Gastrocnemius medialis (tissue), 4 donors: ENCODE measurements at regions not wholly inside any gene's neighbourhood (a gene's known extent, or its start where the extent isn't known, plus 50 kb on each side); places are given as distances from the start of the nearest gene placed in this dataset.

ENCODE experiments used
- POLR2A ChIP-seq, 2 donors: fragments of 450-650 bp; IDR thresholded peaks; one replicate each; pipeline ENCODE4 v1.6.1; 2017; ENCODE audit warnings: antibody characterized with exemption in 2 of 2, mild to moderate bottlenecking in 2 of 2, moderate library complexity in 2 of 2
- TF ChIP-seq, protein P1 (sequence below), 5 experiments: fragments of 450-650 bp in 3 of 5; fragments of 200-600 bp in 2 of 5; sonication (generic) in 2 of 5; IDR thresholded peaks in 4 of 5; conservative IDR thresholded peaks in 1 of 5; 1 replicate in 4 of 5; 2 replicates in 1 of 5; pipeline ENCODE4 v1.5.1; 2016 to 2019; ENCODE audit warnings: antibody characterized with exemption in 5 of 5, mild to moderate bottlenecking in 3 of 5, moderate library complexity in 3 of 5

DNA sequence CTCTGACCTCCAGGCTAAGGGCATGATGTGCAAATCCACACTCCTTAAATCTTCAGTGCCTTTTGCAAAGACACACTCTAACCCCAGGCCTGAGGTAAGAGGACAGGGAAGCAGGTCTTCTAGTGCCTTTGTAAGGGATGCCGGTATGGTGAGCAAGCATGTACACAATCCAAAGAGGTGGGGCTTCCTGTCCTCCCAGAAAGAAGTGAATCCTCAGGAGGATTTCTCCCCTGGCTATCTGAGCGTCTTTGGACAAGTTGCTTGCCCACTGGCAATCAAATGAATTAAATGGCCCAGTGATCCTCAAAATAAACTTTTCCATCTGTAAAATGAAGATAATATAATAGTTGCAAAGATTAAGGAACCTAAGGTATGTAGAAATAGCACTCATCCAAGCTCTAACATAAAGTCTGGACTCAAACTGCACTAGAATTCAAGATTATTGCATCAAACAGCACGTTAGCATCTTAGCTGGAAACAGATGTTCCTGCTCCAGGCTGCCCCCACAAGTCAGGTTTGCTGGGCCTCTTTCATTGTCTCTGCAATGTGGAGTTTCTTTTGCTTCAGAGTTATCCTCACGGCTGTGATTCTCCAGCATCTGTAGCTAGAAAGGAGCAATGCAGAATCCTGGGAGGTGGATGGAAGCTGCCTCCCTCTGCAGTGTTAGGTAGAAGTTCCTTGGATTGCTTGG lies 249.6 kb downstream of the TSHZ3 start:
- TF ChIP-seq, protein P1, sequence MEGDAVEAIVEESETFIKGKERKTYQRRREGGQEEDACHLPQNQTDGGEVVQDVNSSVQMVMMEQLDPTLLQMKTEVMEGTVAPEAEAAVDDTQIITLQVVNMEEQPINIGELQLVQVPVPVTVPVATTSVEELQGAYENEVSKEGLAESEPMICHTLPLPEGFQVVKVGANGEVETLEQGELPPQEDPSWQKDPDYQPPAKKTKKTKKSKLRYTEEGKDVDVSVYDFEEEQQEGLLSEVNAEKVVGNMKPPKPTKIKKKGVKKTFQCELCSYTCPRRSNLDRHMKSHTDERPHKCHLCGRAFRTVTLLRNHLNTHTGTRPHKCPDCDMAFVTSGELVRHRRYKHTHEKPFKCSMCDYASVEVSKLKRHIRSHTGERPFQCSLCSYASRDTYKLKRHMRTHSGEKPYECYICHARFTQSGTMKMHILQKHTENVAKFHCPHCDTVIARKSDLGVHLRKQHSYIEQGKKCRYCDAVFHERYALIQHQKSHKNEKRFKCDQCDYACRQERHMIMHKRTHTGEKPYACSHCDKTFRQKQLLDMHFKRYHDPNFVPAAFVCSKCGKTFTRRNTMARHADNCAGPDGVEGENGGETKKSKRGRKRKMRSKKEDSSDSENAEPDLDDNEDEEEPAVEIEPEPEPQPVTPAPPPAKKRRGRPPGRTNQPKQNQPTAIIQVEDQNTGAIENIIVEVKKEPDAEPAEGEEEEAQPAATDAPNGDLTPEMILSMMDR (IDR thresholded peaks at IDR 0.05 in 4 of 5, conservative IDR thresholded peaks at IDR 0.05 in 1 of 5) = no peak
- TF ChIP-seq POLR2A (IDR thresholded peaks at IDR 0.05) = no peak
